HG03432 (cell line): ENCODE measurements at regions not wholly inside any gene's neighbourhood (a gene's known extent, or its start where the extent isn't known, plus 50 kb on each side); places are given as distances from the start of the nearest gene placed in this dataset.
"Not testable (repeated sequence)": the region's sequence is repeated elsewhere in the genome, so short reads cannot be mapped to it uniquely, and the experiment has no call there.

Source experiments
- ATAC-seq: cut with Tn5 transposase; IDR thresholded peaks from one replicate; pipeline ENCODE4 v1.9.1; 2021; ENCODE audit warnings: mild to moderate bottlenecking, moderate library complexity; ENCODE audit not compliant: unreplicated experiment

GRCh38 chr12:97784904-97785303 lies 322.3 kb downstream of the RMST start:
- no peak for ATAC-seq

DNA sequence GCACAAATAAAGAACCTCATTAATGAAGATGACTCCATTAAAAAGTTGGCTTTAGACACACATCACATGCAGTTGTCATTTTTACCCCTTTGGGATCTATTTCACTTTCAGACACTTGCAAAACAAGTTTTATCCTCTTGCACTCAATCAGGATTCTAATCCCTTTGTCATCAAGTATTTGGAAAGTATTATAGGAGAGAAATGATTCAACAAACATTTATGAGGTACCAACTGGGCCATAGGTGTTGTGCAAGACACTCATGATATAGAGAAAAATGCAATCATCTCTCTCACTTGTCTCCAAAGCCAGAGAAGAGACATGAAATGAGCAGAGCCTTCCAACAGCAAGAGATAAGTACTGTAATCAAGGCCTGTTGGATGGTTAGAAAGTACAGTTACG lies 327.7 kb downstream of the RMST start:
- ATAC-seq: no peak

DNA sequence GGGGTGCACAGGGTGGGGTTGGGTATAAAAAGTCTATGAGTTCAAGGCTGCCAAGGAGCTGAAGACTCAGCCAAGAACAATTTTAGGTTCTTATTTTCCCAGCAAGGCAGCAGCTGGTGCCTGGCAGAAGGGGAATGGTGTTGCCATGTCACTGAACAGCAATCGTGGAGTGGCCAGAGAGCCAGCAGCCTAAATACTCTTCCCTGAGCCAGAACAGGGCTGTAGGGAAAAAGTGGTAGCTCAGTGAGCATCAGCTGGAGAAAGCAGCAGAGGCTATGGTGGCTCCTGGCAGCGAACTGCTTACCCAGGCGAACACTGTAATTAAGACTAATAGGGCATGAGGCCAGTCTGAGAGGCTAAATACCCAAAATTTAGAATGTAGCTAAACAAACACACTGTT lies 334.9 kb downstream of the RMST start:
- ATAC-seq: no peak

GRCh38 chr12:97800561-97800960 lies 338.0 kb downstream of the RMST start:
- no peak for ATAC-seq

GRCh38 chr12:97801471-97802059 lies 339.0 kb downstream of the RMST start:
- ATAC-seq: no peak

GRCh38 chr12:97805146-97805545 lies 342.5 kb downstream of the RMST start:
- no peak for ATAC-seq

GRCh38 chr12:97813301-97813700 lies 350.7 kb downstream of the RMST start:
- ATAC-seq: no peak

DNA sequence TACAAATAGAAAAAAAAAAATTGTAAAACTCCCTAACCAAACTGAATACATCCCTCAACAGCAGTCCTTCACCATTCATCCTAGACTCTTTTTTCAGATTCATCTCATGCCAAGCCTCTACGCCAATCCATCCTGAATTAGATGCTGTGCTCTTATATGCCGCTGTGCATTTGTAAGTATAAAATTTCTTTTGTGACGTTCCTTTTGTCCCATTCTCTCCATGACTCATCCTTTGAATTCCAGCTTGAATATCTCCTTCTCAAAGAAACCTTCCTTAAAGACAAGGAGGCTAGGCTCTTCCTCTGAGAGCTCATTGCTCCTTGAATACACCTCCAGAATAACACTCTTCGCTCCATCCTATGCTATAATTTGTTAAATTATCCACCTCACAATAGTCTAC lies 359.2 kb downstream of the RMST start:
- ATAC-seq: no peak

DNA sequence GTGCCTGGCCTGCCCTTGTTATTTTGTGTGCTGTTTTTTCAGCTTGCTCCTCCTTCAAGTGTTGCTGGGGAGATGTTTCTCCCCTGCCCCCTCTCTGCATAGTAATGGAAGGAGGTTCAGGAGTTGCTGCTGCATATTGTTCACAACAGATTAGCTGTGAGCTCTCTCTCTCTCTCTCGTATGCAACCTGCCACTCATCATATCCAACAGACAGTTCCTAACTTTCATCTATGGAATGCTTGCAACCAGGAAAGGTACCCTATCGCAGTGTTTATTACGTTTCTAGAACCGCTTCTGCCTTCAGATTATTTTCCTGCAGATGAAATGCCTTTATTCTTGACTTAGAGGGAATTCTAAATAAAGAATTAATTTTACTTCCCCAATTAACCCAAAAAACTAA lies 372.9 kb downstream of the RMST start:
- no peak for ATAC-seq

DNA sequence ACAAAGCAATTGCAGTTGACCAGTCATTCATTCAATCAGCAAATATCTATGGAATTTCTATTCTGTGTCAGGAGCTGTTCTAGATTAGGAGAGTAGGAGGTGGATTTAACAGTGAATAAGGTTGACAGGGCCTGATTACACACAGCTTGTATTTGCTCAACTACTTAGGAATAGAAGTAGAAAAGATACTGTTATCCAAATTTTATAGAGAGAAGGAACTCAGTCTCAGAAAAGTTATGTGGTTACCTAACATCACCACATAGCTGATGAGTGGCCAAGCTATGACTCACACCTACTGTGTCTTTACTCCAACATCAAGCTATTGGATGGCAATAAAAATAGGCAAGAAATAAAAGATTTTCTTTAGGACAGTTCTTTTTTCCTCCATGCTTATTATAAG lies 374.8 kb downstream of the RMST start:
- no peak for ATAC-seq

DNA sequence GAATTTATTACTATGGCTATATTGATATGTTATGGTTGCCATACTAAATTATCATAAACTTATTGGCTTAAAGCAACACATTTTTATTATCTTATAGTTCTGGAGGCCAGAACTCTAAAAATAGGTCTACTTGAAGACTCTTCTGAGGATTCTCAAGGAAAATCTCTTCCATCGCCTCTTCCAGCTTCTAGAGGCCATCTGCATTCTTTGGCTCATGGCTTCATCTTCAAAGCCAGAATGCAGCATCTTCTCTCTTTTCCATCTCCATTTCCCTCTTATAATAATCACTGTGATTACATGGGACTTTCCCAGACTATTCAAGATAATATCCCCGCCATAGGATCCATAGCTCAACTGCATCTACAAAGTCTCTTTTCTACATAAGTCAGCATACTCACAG lies 385.4 kb downstream of the RMST start:
- ATAC-seq: no peak

DNA sequence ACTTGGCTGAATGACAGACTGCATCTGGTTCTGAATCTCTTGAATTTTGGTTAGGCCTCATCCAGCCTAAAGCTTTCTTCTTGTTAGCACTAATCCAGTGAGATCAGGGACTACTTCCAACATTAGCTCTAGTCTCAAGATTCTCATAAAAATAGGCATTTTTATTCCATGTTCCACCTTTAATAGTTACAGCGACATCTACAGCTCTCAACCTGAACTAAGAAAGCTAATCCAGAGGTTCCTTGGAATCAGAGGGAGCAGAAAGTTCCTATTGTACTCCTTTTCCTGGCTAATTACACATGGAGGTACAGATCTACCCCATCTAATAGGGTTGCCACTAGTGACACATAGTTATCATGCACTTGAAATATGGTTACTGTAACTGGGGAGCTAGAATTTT lies 391.9 kb downstream of the RMST start:
- no peak for ATAC-seq

DNA sequence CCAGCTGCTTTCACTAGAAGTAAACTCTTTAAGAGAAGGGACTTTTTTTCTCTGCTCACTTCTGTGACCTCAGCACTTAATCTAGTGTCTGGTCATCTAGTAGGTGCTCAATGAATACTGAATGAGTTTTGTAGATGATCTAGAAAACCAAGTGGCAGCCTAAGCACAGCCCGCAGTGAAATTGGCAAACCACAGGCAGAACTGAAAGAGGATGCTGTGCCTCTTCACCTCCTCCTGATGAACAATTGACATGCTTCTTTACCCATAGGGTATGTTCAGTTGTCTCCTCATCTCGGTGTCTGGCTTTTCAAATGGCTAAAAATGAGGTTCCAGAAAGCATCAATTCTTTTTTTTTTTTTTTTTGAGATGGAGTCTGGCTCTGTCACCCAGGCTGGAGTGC lies 399.5 kb downstream of the RMST start:
- ATAC-seq: no peak

GRCh38 chr12:97875064-97875463 lies 412.5 kb downstream of the RMST start:
- ATAC-seq: no peak

- ATAC-seq: no peak
Observed at GRCh38 chr12:97876780-97877179, 414.2 kb downstream of the RMST start.

DNA sequence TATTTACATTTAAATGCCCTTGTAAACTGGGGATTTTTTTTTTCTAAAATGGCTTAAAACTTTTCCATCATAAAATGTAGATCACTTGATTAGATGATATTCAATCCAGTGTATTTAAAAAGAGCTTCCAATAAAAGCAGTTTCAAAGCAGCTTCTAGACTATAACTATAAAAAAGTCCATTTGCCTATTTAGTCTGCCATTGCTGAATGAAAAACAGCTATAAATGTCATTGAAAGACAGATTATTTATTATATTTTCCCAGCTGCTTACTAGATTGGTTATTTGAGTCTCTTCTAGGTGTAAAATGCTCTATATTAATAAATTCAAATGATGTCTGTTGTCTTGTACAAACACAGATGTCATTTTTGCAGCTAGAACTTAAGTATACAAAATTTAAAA lies 414.8 kb downstream of the RMST start:
- no peak for ATAC-seq

- no peak for ATAC-seq
Observed at GRCh38 chr12:97886511-97887176, 424.0 kb downstream of the RMST start.

DNA sequence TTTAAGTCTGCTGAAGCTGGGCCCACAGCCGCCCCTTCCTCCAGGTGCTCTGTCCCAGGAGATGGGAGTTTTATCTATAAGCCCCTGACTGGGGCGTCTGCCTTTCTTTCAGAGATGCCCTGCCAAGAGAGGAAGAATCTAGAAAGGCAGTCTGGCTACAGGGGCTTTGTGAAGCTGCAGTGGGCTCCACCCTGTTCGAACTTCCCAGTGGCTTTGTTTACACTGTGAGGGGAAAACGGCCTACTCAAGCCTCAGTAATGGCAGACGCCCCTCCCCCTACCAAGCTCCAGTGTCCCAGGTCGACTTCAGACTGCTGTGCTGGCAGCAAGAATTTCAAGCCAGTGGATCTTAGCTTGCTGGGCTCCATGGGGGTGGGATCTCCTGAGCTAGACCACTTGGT lies 435.3 kb downstream of the RMST start:
- ATAC-seq: not testable (repeated sequence)

DNA sequence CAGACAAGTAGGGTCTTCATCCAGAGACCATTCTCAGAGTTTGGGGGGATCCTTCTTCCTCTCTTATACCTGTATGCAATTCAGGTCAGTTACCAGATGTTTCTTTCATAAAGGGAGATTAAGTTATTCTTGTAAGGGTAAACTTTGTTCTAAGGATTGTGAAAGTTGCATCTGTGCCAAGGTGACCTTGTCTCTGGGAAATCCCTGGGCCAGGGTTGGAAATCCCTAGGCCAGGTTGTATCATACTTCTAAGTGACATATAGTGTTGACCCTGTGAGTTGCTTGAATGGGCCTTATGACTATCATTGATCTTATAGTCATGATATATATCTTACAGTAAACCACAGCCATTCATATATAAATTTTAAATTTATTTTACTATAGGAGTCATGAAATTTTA lies 436.9 kb downstream of the RMST start:
- ATAC-seq: no peak

DNA sequence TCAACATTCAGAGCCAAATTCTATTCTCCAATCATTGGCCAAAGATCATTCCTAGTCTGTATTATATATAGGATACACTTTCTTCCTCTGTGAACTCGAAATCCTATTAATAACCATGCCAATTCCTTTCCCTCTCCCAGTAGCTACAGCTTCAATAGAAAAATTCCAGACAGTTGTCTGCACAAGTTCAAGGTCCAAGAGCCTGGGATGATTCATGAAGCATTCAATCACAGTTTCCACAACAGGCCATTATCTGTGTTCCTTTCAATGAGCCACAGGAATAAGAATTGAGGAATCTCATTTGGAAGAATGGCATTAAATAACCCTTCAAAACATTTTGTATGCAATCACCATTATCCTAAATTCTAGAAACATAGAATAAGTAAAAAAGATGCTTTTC lies 437.4 kb downstream of the RMST start:
- ATAC-seq: no peak

- ATAC-seq: no peak
Observed at GRCh38 chr12:97903356-97903755, 440.8 kb downstream of the RMST start.

DNA sequence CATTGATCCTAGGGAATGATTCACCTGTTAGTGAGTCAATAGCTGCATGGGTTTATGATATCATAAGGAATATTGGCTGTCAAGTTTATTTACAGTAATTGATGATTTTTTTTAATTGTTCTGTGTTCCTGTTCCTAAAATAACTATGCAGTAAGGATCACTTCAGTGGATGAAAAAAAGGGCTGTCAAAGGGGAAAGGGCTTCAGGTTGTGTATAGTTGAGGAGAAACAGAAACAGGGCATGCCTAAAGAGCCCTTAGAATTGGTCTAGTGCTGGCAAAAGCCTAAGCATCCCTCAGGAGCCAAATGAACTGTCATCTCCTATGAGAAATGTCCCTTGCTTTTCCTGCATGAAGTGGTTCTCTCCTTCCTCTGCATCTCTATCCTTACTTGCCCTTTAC lies 444.9 kb downstream of the RMST start:
- ATAC-seq: no peak

- no peak for ATAC-seq
Observed at GRCh38 chr12:97910559-97910958, 448.0 kb downstream of the RMST start.
